Liver (tissue), 8 donors: ENCODE measurements at regions not wholly inside any gene's neighbourhood (a gene's known extent, or its start where the extent isn't known, plus 50 kb on each side); places are given as distances from the start of the nearest gene placed in this dataset.

Experiments
- DNase-seq: peaks from one replicate; pipeline ENCODE4 v3.0.0-alpha.2; 2017; ENCODE audit warnings: low spot score
- H3K27ac ChIP-seq, 2 donors: one replicate each; pipeline ENCODE4 v1.7.0; 2013; ENCODE audit warnings: inconsistent platforms in 2 of 2, low read length in 2 of 2, control low read depth in 1 of 2, low read depth in 1 of 2, mild to moderate bottlenecking in 1 of 2
- H3K27me3 ChIP-seq, 4 donors: one replicate each; pipeline versions ENCODE4 v1.6.1 to v1.7.0; 2013; ENCODE audit warnings: low read length in 3 of 4, inconsistent platforms in 1 of 4, mild to moderate bottlenecking in 1 of 4, moderate library complexity in 1 of 4; ENCODE audit not compliant: control insufficient read depth in 4 of 4, insufficient read depth in 4 of 4
- H3K36me3 ChIP-seq, 4 donors: one replicate each; pipeline versions ENCODE4 v1.6.1 to v1.7.0; 2013; ENCODE audit warnings: low read length in 3 of 4, mild to moderate bottlenecking in 3 of 4, low read depth in 1 of 4, moderate library complexity in 1 of 4; ENCODE audit not compliant: control insufficient read depth in 4 of 4, insufficient read depth in 3 of 4
- H3K4me1 ChIP-seq, 4 donors: one replicate each; pipeline versions ENCODE4 v1.6.1 to v1.7.0; 2013; ENCODE audit warnings: low read length in 3 of 4, mild to moderate bottlenecking in 3 of 4, moderate library complexity in 1 of 4; ENCODE audit not compliant: control insufficient read depth in 4 of 4, insufficient read depth in 4 of 4
- H3K4me3 ChIP-seq, 3 donors: one replicate each; pipeline versions ENCODE4 v1.6.1 to v1.7.0; 2013; ENCODE audit warnings: low read length in 3 of 3, control low read depth in 1 of 3, low read depth in 1 of 3, mild to moderate bottlenecking in 1 of 3
- H3K9ac ChIP-seq, 2 donors: one replicate each; pipeline ENCODE4 v1.7.0; 2013; ENCODE audit warnings: low read length in 2 of 2, mild to moderate bottlenecking in 2 of 2, moderate library complexity in 2 of 2, control low read depth in 1 of 2, low read depth in 1 of 2
- H3K9me3 ChIP-seq, 4 donors: one replicate each; pipeline versions ENCODE4 v1.6.1 to v1.7.0; 2013; ENCODE audit warnings: low read length in 3 of 4; ENCODE audit not compliant: control insufficient read depth in 4 of 4
- EGR1 ChIP-seq, 2 donors: IDR thresholded peaks; 2 replicates each; pipeline ENCODE4 v1.6.1; 2016 to 2018; ENCODE audit warnings: antibody characterized with exemption in 2 of 2, low read depth in 2 of 2
- FOXA1 ChIP-seq: IDR thresholded peaks from 2 replicates; pipeline ENCODE4 v1.6.1; 2016; ENCODE audit warnings: antibody characterized with exemption
- FOXA2 ChIP-seq: IDR thresholded peaks from 2 replicates; pipeline ENCODE4 v1.6.1; 2016; ENCODE audit warnings: antibody characterized with exemption
- GABPA ChIP-seq, 2 donors: IDR thresholded peaks in 1 of 2; conservative IDR thresholded peaks in 1 of 2; 2 replicates each; pipeline ENCODE4 v1.6.1; 2016; ENCODE audit warnings: antibody characterized with exemption in 2 of 2, mild to moderate bottlenecking in 1 of 2, moderate library complexity in 1 of 2
- HNF4A ChIP-seq, 2 donors: conservative IDR thresholded peaks; 2 replicates each; pipeline ENCODE4 v1.6.1; 2016; ENCODE audit warnings: antibody characterized with exemption in 2 of 2, mild to moderate bottlenecking in 2 of 2
- HNF4G ChIP-seq: IDR thresholded peaks from 2 replicates; pipeline ENCODE4 v1.6.1; 2016; ENCODE audit warnings: antibody characterized with exemption
- JUND ChIP-seq, 2 donors: IDR thresholded peaks; 2 replicates each; pipeline ENCODE4 v1.6.1; 2016; ENCODE audit warnings: antibody characterized with exemption in 2 of 2
- MAX ChIP-seq: IDR thresholded peaks from 2 replicates; pipeline ENCODE4 v1.6.1; 2016; ENCODE audit warnings: antibody characterized with exemption
- NR2F2 ChIP-seq: IDR thresholded peaks from 2 replicates; pipeline ENCODE4 v1.6.1; 2016; ENCODE audit warnings: antibody characterized with exemption
- RAD21 ChIP-seq, 2 donors: IDR thresholded peaks; 2 replicates each; pipeline ENCODE4 v1.6.1; 2016; ENCODE audit warnings: antibody characterized with exemption in 2 of 2, mild to moderate bottlenecking in 2 of 2
- REST ChIP-seq: IDR thresholded peaks from 2 replicates; pipeline ENCODE4 v1.6.1; 2016; ENCODE audit warnings: antibody characterized with exemption, mild to moderate bottlenecking
- RXRA ChIP-seq, 2 donors: IDR thresholded peaks; 2 replicates each; pipeline ENCODE4 v1.6.1; 2017 to 2018; ENCODE audit warnings: antibody characterized with exemption in 2 of 2, mild to moderate bottlenecking in 1 of 2
- SP1 ChIP-seq: IDR thresholded peaks from 2 replicates; pipeline ENCODE4 v1.6.1; 2018; ENCODE audit warnings: antibody characterized with exemption, mild to moderate bottlenecking
- TAF1 ChIP-seq: conservative IDR thresholded peaks from 2 replicates; pipeline ENCODE4 v1.6.1; 2016; ENCODE audit warnings: antibody characterized with exemption, mild to moderate bottlenecking
- YY1 ChIP-seq: IDR thresholded peaks from 2 replicates; pipeline ENCODE4 v1.6.1; 2016; ENCODE audit warnings: antibody characterized with exemption, mild to moderate bottlenecking
- ZBTB33 ChIP-seq: IDR thresholded peaks from 2 replicates; pipeline ENCODE4 v1.6.1; 2016; ENCODE audit warnings: antibody characterized with exemption
- WGBS: extraction: QIAGEN DNeasy Blood & Tissue Kit; methylation state at CpG from one replicate; pipeline ENCODE4 v1.1.7; 2013; 5-methylcytosine and 5-hydroxymethylcytosine counted together
- TF ChIP-seq, protein P1 (sequence below): fragments of 150-350 bp; IDR thresholded peaks from 2 replicates; pipeline ENCODE4 v1.5.1; 2017; ENCODE audit warnings: improper control_type of control experiment, low read depth, low read length; ENCODE audit not compliant: missing input control
- TF ChIP-seq, protein P2 (sequence below): IDR thresholded peaks from 2 replicates; pipeline ENCODE4 v1.6.1; 2016; ENCODE audit warnings: antibody characterized with exemption
- donor health status: healthy.
- donor health status: healthy.
- donor health status: healthy.
- donor health status: healthy.
- donor health status: healthy.

DNA sequence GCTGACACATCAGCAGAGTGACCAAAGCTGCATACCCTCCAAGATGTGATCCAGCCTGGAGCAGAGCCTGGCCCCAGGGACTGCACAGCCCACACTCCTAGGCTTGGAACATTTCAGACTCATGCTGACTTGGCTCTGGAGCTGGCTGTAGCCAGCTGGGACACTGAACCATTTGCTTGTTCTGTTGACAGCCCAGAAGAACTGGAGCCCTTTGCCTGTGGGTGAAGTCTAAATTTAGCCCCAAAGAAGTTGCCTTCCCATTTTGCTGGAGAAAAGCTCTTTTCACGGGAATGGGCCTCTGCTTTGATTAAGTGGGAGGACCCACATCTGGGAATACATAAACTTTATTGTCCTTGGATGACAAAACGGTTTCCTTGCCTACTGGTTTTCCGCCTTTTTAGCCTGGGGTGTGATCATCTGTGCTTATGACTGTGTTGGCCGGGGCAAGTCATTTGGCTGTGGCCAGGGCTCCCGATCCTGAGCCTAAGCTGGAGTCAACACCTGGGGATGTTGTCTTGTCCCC is 186.2 kb upstream of the BMPER start:
- H3K9ac ChIP-seq: no peak overlapping the region
- no peaks in the 10 kb centered on the region for H3K27me3 ChIP-seq
- no peaks in the 10 kb centered on the region for H3K36me3 ChIP-seq
- no peak for DNase-seq
- 90% methylated on average over 5 of the region's 5 CpGs for WGBS
- no peaks in the 10 kb centered on the region for H3K9me3 ChIP-seq
- no peaks in the 10 kb centered on the region for H3K4me1 ChIP-seq
- no peak overlapping the region for H3K27ac ChIP-seq
- no peak overlapping the region for H3K4me3 ChIP-seq
- no peak for TF ChIP-seq NR2F2
- no peak for TF ChIP-seq TAF1
- TF ChIP-seq MAX: no peak
- TF ChIP-seq GABPA (IDR thresholded peaks at IDR 0.05 in 1 of 2, conservative IDR thresholded peaks at IDR 0.05 in 1 of 2): no peak
- no peak for TF ChIP-seq JUND (IDR thresholded peaks at IDR 0.05)
- TF ChIP-seq, protein P1, sequence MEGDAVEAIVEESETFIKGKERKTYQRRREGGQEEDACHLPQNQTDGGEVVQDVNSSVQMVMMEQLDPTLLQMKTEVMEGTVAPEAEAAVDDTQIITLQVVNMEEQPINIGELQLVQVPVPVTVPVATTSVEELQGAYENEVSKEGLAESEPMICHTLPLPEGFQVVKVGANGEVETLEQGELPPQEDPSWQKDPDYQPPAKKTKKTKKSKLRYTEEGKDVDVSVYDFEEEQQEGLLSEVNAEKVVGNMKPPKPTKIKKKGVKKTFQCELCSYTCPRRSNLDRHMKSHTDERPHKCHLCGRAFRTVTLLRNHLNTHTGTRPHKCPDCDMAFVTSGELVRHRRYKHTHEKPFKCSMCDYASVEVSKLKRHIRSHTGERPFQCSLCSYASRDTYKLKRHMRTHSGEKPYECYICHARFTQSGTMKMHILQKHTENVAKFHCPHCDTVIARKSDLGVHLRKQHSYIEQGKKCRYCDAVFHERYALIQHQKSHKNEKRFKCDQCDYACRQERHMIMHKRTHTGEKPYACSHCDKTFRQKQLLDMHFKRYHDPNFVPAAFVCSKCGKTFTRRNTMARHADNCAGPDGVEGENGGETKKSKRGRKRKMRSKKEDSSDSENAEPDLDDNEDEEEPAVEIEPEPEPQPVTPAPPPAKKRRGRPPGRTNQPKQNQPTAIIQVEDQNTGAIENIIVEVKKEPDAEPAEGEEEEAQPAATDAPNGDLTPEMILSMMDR: no peak
- TF ChIP-seq RXRA (IDR thresholded peaks at IDR 0.05): no peak
- TF ChIP-seq ZBTB33: no peak
- TF ChIP-seq, protein P2, sequence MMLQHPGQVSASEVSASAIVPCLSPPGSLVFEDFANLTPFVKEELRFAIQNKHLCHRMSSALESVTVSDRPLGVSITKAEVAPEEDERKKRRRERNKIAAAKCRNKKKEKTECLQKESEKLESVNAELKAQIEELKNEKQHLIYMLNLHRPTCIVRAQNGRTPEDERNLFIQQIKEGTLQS: no peak
- no peak for TF ChIP-seq HNF4G

DNA sequence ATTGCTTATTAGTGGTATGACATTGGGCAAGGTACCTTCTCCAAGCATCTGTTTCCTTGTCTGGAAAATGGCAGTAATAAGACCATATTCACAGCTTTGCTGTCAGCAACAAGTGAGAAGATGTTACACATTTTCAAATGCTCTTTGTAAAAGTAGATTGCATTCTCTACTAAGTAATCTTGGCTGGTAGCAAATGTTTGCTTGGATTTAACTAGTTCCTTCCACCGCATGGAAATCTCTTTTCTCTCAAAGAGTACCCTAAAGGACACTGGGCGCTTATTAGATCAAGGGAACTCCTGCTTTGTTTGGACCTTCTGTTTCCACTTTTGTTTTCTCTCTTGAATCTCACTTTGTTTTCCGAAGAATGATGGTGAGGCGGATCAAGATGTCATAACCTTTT is 185.2 kb upstream of the BMPER start:
- Histone ChIP-seq H3K27me3 (no peaks in the 10 kb centered on the region), H3K4me3 (no peak overlapping the region), H3K9me3 (no peaks in the 10 kb centered on the region), H3K27ac (no peak overlapping the region), H3K9ac (no peak overlapping the region), H3K4me1 (no peaks in the 10 kb centered on the region), H3K36me3 (no peaks in the 10 kb centered on the region)
- DNase-seq: no peak
- 95% methylated on average over 4 of the region's 4 CpGs for WGBS
- no peak for TF ChIP-seq RXRA (IDR thresholded peaks at IDR 0.05)
- TF ChIP-seq, protein P1: no peak
- TF ChIP-seq, protein P2: no peak
- TF ChIP-seq HNF4G: no peak
- TF ChIP-seq ZBTB33: no peak
- no peak for TF ChIP-seq TAF1
- TF ChIP-seq EGR1 (IDR thresholded peaks at IDR 0.05; ENCODE audit: low read depth in 2 of 2): no peak
- no peak for TF ChIP-seq NR2F2
- no peak for TF ChIP-seq FOXA1
- TF ChIP-seq SP1: no peak
- no peak for TF ChIP-seq RAD21 (IDR thresholded peaks at IDR 0.05)
- TF ChIP-seq HNF4A (conservative IDR thresholded peaks at IDR 0.05): no peak
- TF ChIP-seq GABPA (IDR thresholded peaks at IDR 0.05 in 1 of 2, conservative IDR thresholded peaks at IDR 0.05 in 1 of 2): no peak
- no peak for TF ChIP-seq JUND (IDR thresholded peaks at IDR 0.05)
- no peak for TF ChIP-seq MAX
- TF ChIP-seq FOXA2: no peak
- no peak for TF ChIP-seq YY1
- TF ChIP-seq REST: no peak
